ENCODE measurements at regions not wholly inside any gene's neighbourhood (a gene's known extent, or its start where the extent isn't known, plus 50 kb on each side); places are given as distances from the start of the nearest gene placed in this dataset.
"Not testable (repeated sequence)": the region's sequence is repeated elsewhere in the genome, so short reads cannot be mapped to it uniquely, and the experiment has no call there.

GRCh38 chr9:66601472-66601871 lies 299.1 kb upstream of the ZNF658 start:
- H3K4me3 Mint-ChIP-seq; H3K36me3 ChIP-seq (ENCODE audit: control insufficient read depth in 2 of 2, extremely low read depth in 1 of 2, insufficient read depth in 1 of 2, low read length in 1 of 2); POLR2A ChIA-PET; H3K36me3 Mint-ChIP-seq; H3K27ac ChIP-seq (ENCODE audit: low read length); H3K27ac Mint-ChIP-seq; H3K4me1 ChIP-seq (ENCODE audit: control insufficient read depth in 1 of 2, extremely low read depth in 1 of 2, insufficient read depth in 2 of 2, low read length in 2 of 2); H3K4me3 ChIP-seq (ENCODE audit: control insufficient read depth in 1 of 2, extremely low read depth in 1 of 2, low read length in 1 of 2); H3K27me3 ChIP-seq (replicated peaks in 1 of 2; ENCODE audit: control insufficient read depth in 2 of 2, extremely low read depth in 1 of 2, insufficient read depth in 2 of 2, low read length in 1 of 2); H3K27me3 Mint-ChIP-seq; H3K9me3 Mint-ChIP-seq; ATAC-seq (replicated peaks in 1 of 4); CTCF ChIA-PET; H3K4me1 Mint-ChIP-seq; H3K9me3 ChIP-seq: not testable (repeated sequence)
- DNase-seq = peak in 1 of 35 experiments; percentile 1
- no CpG with 5 or more reads among the region's 10 CpGs for WGBS (ENCODE audit: insufficient coverage)

- H3K27ac ChIP-seq (ENCODE audit: low read length); H3K27ac Mint-ChIP-seq; H3K27me3 Mint-ChIP-seq; H3K4me3 Mint-ChIP-seq; DNase-seq; H3K36me3 ChIP-seq (ENCODE audit: control insufficient read depth in 2 of 2, extremely low read depth in 1 of 2, insufficient read depth in 1 of 2, low read length in 1 of 2); H3K36me3 Mint-ChIP-seq; H3K9me3 ChIP-seq; ATAC-seq (replicated peaks in 1 of 4); H3K4me3 ChIP-seq (ENCODE audit: control insufficient read depth in 1 of 2, extremely low read depth in 1 of 2, low read length in 1 of 2); CTCF ChIA-PET; H3K4me1 Mint-ChIP-seq; POLR2A ChIA-PET; H3K9me3 Mint-ChIP-seq; H3K4me1 ChIP-seq (ENCODE audit: control insufficient read depth in 1 of 2, extremely low read depth in 1 of 2, insufficient read depth in 2 of 2, low read length in 2 of 2); H3K27me3 ChIP-seq (replicated peaks in 1 of 2; ENCODE audit: control insufficient read depth in 2 of 2, extremely low read depth in 1 of 2, insufficient read depth in 2 of 2, low read length in 1 of 2): not testable (repeated sequence)
- WGBS (ENCODE audit: insufficient coverage) = no CpG with 5 or more reads among the region's 22 CpGs
Observed at GRCh38 chr9:66631521-66632046, 268.9 kb upstream of the ZNF658 start.

- POLR2A ChIA-PET = not testable (repeated sequence)
Observed at GRCh38 chr9:66647675-66648074, 252.8 kb upstream of the ZNF658 start.

GRCh38 chr9:66690242-66690641 lies 210.3 kb upstream of the ZNF658 start:
- H3K9me3 Mint-ChIP-seq; H3K4me1 ChIP-seq (ENCODE audit: control insufficient read depth in 1 of 2, extremely low read depth in 1 of 2, insufficient read depth in 2 of 2, low read length in 2 of 2); ATAC-seq (replicated peaks in 1 of 4); H3K27ac Mint-ChIP-seq; DNase-seq; H3K4me1 Mint-ChIP-seq; H3K4me3 Mint-ChIP-seq; H3K36me3 ChIP-seq (ENCODE audit: control insufficient read depth in 2 of 2, extremely low read depth in 1 of 2, insufficient read depth in 1 of 2, low read length in 1 of 2); POLR2A ChIA-PET; CTCF ChIA-PET; H3K36me3 Mint-ChIP-seq; H3K9me3 ChIP-seq; H3K27ac ChIP-seq (ENCODE audit: low read length); H3K27me3 ChIP-seq (replicated peaks in 1 of 2; ENCODE audit: control insufficient read depth in 2 of 2, extremely low read depth in 1 of 2, insufficient read depth in 2 of 2, low read length in 1 of 2); H3K27me3 Mint-ChIP-seq; H3K4me3 ChIP-seq (ENCODE audit: control insufficient read depth in 1 of 2, extremely low read depth in 1 of 2, low read length in 1 of 2): not testable (repeated sequence)

More at GRCh38 chr9:66647675-66648074, 252.8 kb upstream of the ZNF658 start:
- H3K27me3 Mint-ChIP-seq; H3K27ac Mint-ChIP-seq; H3K4me1 Mint-ChIP-seq; H3K27ac ChIP-seq (ENCODE audit: low read length); H3K9me3 Mint-ChIP-seq; H3K9me3 ChIP-seq; DNase-seq; H3K4me3 ChIP-seq (ENCODE audit: control insufficient read depth in 1 of 2, extremely low read depth in 1 of 2, low read length in 1 of 2); H3K4me3 Mint-ChIP-seq; CTCF ChIA-PET; H3K36me3 Mint-ChIP-seq; H3K36me3 ChIP-seq (ENCODE audit: control insufficient read depth in 2 of 2, extremely low read depth in 1 of 2, insufficient read depth in 1 of 2, low read length in 1 of 2); H3K27me3 ChIP-seq (replicated peaks in 1 of 2; ENCODE audit: control insufficient read depth in 2 of 2, extremely low read depth in 1 of 2, insufficient read depth in 2 of 2, low read length in 1 of 2); ATAC-seq (replicated peaks in 1 of 4); H3K4me1 ChIP-seq (ENCODE audit: control insufficient read depth in 1 of 2, extremely low read depth in 1 of 2, insufficient read depth in 2 of 2, low read length in 2 of 2): not testable (repeated sequence)
- WGBS (ENCODE audit: insufficient coverage) = no CpG with 5 or more reads among the region's 2 CpGs

- H3K4me1 Mint-ChIP-seq; H3K27me3 ChIP-seq (replicated peaks in 1 of 2; ENCODE audit: control insufficient read depth in 2 of 2, extremely low read depth in 1 of 2, insufficient read depth in 2 of 2, low read length in 1 of 2); H3K9me3 ChIP-seq; H3K9me3 Mint-ChIP-seq; H3K27ac Mint-ChIP-seq; DNase-seq; H3K36me3 ChIP-seq (ENCODE audit: control insufficient read depth in 2 of 2, extremely low read depth in 1 of 2, insufficient read depth in 1 of 2, low read length in 1 of 2); H3K27ac ChIP-seq (ENCODE audit: low read length); H3K27me3 Mint-ChIP-seq; H3K4me1 ChIP-seq (ENCODE audit: control insufficient read depth in 1 of 2, extremely low read depth in 1 of 2, insufficient read depth in 2 of 2, low read length in 2 of 2); POLR2A ChIA-PET; H3K4me3 Mint-ChIP-seq; H3K36me3 Mint-ChIP-seq; H3K4me3 ChIP-seq (ENCODE audit: control insufficient read depth in 1 of 2, extremely low read depth in 1 of 2, low read length in 1 of 2); CTCF ChIA-PET: not testable (repeated sequence)
- WGBS (ENCODE audit: insufficient coverage) = no CpG with 5 or more reads among the region's 6 CpGs
- ATAC-seq (replicated peaks in 1 of 4) = peak; percentile 85 to 92 (median 87)
Observed at GRCh38 chr9:66695561-66696240, 204.8 kb upstream of the ZNF658 start.

- WGBS (ENCODE audit: insufficient coverage) = no CpG with 5 or more reads among the region's 9 CpGs
- H3K9me3 Mint-ChIP-seq; H3K27ac Mint-ChIP-seq; H3K27me3 Mint-ChIP-seq; H3K36me3 ChIP-seq (ENCODE audit: control insufficient read depth in 2 of 2, extremely low read depth in 1 of 2, insufficient read depth in 1 of 2, low read length in 1 of 2); H3K27me3 ChIP-seq (replicated peaks in 1 of 2; ENCODE audit: control insufficient read depth in 2 of 2, extremely low read depth in 1 of 2, insufficient read depth in 2 of 2, low read length in 1 of 2); H3K36me3 Mint-ChIP-seq; H3K27ac ChIP-seq (ENCODE audit: low read length); H3K9me3 ChIP-seq; CTCF ChIA-PET; DNase-seq; H3K4me3 Mint-ChIP-seq; H3K4me1 Mint-ChIP-seq; POLR2A ChIA-PET; H3K4me1 ChIP-seq (ENCODE audit: control insufficient read depth in 1 of 2, extremely low read depth in 1 of 2, insufficient read depth in 2 of 2, low read length in 2 of 2); H3K4me3 ChIP-seq (ENCODE audit: control insufficient read depth in 1 of 2, extremely low read depth in 1 of 2, low read length in 1 of 2): not testable (repeated sequence)
- peak in 1 of 4 experiments; percentile 16 for ATAC-seq (replicated peaks in 1 of 4)
Observed at GRCh38 chr9:66697343-66698065, 203.0 kb upstream of the ZNF658 start.

GRCh38 chr9:66698066-66698455 lies 202.5 kb upstream of the ZNF658 start:
- ATAC-seq (replicated peaks in 1 of 4) = not testable (repeated sequence)
- WGBS (ENCODE audit: insufficient coverage) = no CpG with 5 or more reads among the region's 4 CpGs

More at GRCh38 chr9:66698066-66698455, 202.5 kb upstream of the ZNF658 start:
- H3K4me3 ChIP-seq (ENCODE audit: control insufficient read depth in 1 of 2, extremely low read depth in 1 of 2, low read length in 1 of 2); CTCF ChIA-PET; H3K36me3 ChIP-seq (ENCODE audit: control insufficient read depth in 2 of 2, extremely low read depth in 1 of 2, insufficient read depth in 1 of 2, low read length in 1 of 2); DNase-seq; H3K4me1 Mint-ChIP-seq; H3K27me3 Mint-ChIP-seq; H3K9me3 Mint-ChIP-seq; H3K36me3 Mint-ChIP-seq; H3K27ac ChIP-seq (ENCODE audit: low read length); H3K4me1 ChIP-seq (ENCODE audit: control insufficient read depth in 1 of 2, extremely low read depth in 1 of 2, insufficient read depth in 2 of 2, low read length in 2 of 2); POLR2A ChIA-PET; H3K9me3 ChIP-seq; H3K27ac Mint-ChIP-seq; H3K4me3 Mint-ChIP-seq; H3K27me3 ChIP-seq (replicated peaks in 1 of 2; ENCODE audit: control insufficient read depth in 2 of 2, extremely low read depth in 1 of 2, insufficient read depth in 2 of 2, low read length in 1 of 2): not testable (repeated sequence)
